ENCODE measurements at regions not wholly inside any gene's neighbourhood (a gene's known extent, or its start where the extent isn't known, plus 50 kb on each side); places are given as distances from the start of the nearest gene placed in this dataset.

- DNase-seq, result no peak
- peaks cover 0 to 14% (median 8%) of the 10 kb centered on the region in 4 donors for H3K4me1 ChIP-seq
- 63 to 85% methylated on average over 3 of the region's 3 CpGs for WGBS, 2 donors
- H3K27me3 ChIP-seq, result no peaks in the 10 kb centered on the region
- intact Hi-C loops (cut with DNase I), result no loop called here
- H3K36me3 ChIP-seq, result no peaks in the 10 kb centered on the region
- TF ChIP-seq POLR2A (IDR thresholded peaks at IDR 0.05) (no peak), EP300 (IDR thresholded peaks at IDR 0.05) (no peak), POLR2AphosphoS5 (IDR thresholded peaks at IDR 0.05) (no peak), CTCF (IDR thresholded peaks at IDR 0.05) (no peak)
- H3K27ac ChIP-seq, result no peak overlapping the region
- H3K4me3 ChIP-seq, result no peak overlapping the region
- no peaks in the 10 kb centered on the region for H3K9me3 ChIP-seq
Observed at GRCh38 chr13:59340581-59340980, 823.1 kb downstream of the DIAPH3 start.

GRCh38 chr13:59342400-59342799, 821.3 kb downstream of the DIAPH3 start:
- peaks cover 0 to 32% (median 25%) of the 10 kb centered on the region in 4 donors for H3K4me1 ChIP-seq
- WGBS, 2 donors, result 80 to 86% methylated on average over 5 of the region's 5 CpGs

GRCh38 chr13:59343132-59343531, 820.6 kb downstream of the DIAPH3 start:
- 69 to 82% methylated on average over 3 of the region's 3 CpGs for WGBS, 2 donors
- Histone ChIP-seq H3K27me3 (no peaks in the 10 kb centered on the region), H3K4me3 (no peak overlapping the region), H3K27ac (no peak overlapping the region), H3K36me3 (no peaks in the 10 kb centered on the region), H3K4me1 (peaks cover 0 to 38% (median 26%) of the 10 kb centered on the region in 4 donors), H3K9me3 (no peaks in the 10 kb centered on the region)
- DNase-seq, result no peak
- TF ChIP-seq EP300 (IDR thresholded peaks at IDR 0.05) (no peak), POLR2AphosphoS5 (IDR thresholded peaks at IDR 0.05) (no peak), POLR2A (IDR thresholded peaks at IDR 0.05) (no peak), CTCF (IDR thresholded peaks at IDR 0.05) (no peak)
- intact Hi-C loops (cut with DNase I), result no loop called here

More at GRCh38 chr13:59342400-59342799, 821.3 kb downstream of the DIAPH3 start:
- Histone ChIP-seq H3K4me3 (no peak overlapping the region), H3K9me3 (no peaks in the 10 kb centered on the region), H3K27ac (no peak overlapping the region), H3K36me3 (no peaks in the 10 kb centered on the region), H3K27me3 (no peaks in the 10 kb centered on the region)
- intact Hi-C loops (cut with DNase I), result no loop called here
- TF ChIP-seq CTCF (IDR thresholded peaks at IDR 0.05) (no peak), POLR2A (IDR thresholded peaks at IDR 0.05) (no peak), EP300 (IDR thresholded peaks at IDR 0.05) (no peak)
- DNase-seq, result no peak

DNA sequence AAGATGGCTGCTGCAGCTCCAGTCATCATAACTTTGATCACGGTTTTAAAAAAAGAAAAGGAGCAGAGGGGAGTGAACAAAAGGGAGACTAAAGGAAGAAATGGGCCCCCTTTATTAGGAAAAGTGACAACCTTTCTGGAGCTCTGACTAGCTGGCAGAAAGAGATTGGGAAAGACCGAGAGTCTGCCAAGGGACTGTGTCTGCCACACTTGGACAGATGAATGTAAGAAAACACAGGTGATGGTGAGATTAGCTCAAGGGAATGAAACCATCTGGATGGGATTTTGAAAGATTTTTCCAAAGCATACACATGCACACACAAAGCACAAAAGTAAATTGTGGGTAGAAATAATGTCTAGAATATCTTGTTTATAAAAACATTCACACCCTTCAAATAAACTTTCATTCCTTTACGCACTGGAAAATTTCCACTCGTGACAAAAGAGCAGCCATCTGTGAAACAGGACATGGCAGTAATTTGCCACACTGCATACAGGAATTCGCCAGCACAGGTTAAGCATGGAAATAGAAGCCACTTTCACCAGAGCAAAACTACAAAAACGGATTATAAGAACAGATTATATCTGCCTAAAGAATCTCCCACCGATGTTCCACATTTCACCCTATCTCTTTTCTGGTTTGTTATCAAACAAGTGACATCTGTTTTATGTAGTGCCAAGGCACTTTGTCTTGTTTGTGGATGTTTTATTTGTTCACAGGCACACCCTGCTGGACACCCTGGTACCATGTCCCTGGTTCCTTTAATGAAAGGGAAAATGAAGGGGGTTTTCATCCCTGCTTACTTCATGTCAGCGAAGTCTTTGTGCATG, 819.5 kb downstream of the DIAPH3 start:
- TF ChIP-seq POLR2AphosphoS5 (IDR thresholded peaks at IDR 0.05) (no peak), POLR2A (IDR thresholded peaks at IDR 0.05) (no peak), CTCF (IDR thresholded peaks at IDR 0.05) (no peak), EP300 (IDR thresholded peaks at IDR 0.05) (no peak)
- H3K27ac ChIP-seq, result peak overlapping the region in 1 of 4 donors; percentile 67
- no peak overlapping the region for H3K4me3 ChIP-seq
- H3K36me3 ChIP-seq, result no peaks in the 10 kb centered on the region
- intact Hi-C loops (cut with DNase I), result no loop called here
- H3K4me1 ChIP-seq, result peaks cover 0 to 38% (median 26%) of the 10 kb centered on the region in 4 donors
- no peak for DNase-seq
- no peaks in the 10 kb centered on the region for H3K27me3 ChIP-seq
- 70 to 75% methylated on average over 8 of the region's 8 CpGs for WGBS, 2 donors
- H3K9me3 ChIP-seq, result no peaks in the 10 kb centered on the region

All from sigmoid colon (tissue), 6 donors.